ENCODE measurements at regions not wholly inside any gene's neighbourhood (a gene's known extent, or its start where the extent isn't known, plus 50 kb on each side); places are given as distances from the start of the nearest gene placed in this dataset.

DNA sequence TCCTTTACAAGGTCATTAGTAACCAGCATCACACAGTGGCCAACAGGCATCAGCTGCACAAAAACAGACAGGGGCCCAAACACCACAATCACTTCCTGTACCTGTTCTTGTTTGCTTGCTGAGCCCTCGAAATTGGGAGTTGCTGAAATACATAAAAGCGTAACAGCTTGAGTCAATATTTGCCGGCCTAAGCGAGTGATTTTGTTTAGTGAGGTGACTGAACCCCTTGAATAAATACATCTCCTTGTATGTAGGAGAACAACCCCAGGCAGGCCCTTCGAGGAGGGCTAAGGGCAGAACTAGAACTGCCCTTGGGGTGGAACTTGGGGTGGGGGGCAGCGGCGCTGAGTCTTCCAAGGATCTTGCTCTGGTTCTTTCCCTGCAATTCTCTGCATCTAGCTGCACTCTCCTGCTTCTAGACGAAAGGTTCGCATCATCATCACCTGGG lies 502.5 kb downstream of the RASEF start:
- H3K36me3 ChIP-seq: no peaks in the 10 kb centered on the region
- no peaks in the 10 kb centered on the region for H3K9me3 ChIP-seq
- no peaks in the 10 kb centered on the region for H3K27me3 ChIP-seq
- peak; percentile 32 for DNase-seq
- intact Hi-C loops (cut with DNase I): no loop called here
- no peak overlapping the region for H3K9ac ChIP-seq (ENCODE audit: low read depth in 2 of 2, low read length in 2 of 2)
- no peak overlapping the region for H3K27ac ChIP-seq
- TF ChIP-seq, protein P1, sequence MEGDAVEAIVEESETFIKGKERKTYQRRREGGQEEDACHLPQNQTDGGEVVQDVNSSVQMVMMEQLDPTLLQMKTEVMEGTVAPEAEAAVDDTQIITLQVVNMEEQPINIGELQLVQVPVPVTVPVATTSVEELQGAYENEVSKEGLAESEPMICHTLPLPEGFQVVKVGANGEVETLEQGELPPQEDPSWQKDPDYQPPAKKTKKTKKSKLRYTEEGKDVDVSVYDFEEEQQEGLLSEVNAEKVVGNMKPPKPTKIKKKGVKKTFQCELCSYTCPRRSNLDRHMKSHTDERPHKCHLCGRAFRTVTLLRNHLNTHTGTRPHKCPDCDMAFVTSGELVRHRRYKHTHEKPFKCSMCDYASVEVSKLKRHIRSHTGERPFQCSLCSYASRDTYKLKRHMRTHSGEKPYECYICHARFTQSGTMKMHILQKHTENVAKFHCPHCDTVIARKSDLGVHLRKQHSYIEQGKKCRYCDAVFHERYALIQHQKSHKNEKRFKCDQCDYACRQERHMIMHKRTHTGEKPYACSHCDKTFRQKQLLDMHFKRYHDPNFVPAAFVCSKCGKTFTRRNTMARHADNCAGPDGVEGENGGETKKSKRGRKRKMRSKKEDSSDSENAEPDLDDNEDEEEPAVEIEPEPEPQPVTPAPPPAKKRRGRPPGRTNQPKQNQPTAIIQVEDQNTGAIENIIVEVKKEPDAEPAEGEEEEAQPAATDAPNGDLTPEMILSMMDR (IDR thresholded peaks at IDR 0.05): no peak
- H3K4me3 ChIP-seq: no peak overlapping the region
- no peaks in the 10 kb centered on the region for H3K4me1 ChIP-seq

DNA sequence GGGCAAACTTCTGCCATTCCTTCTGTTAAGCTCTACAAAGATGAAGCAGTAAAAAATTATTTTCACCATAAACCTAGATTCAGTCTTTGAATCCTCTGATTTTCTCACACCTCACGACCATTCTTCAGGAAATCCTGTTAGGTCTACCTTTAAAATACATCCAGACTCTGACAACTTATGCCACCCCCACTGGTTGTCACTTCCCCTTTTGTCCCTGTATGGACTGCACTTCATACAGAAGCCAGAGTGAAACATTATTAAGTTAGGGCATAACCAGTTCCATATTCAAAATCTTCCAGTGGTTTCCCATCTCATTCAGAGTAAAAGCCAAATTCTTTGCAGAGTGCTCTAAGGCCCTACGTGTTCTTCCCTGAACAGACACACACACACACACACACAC lies 499.8 kb downstream of the RASEF start:
- intact Hi-C loops (cut with DNase I): no loop called here
- H3K9me3 ChIP-seq: no peaks in the 10 kb centered on the region
- no peaks in the 10 kb centered on the region for H3K36me3 ChIP-seq
- no peak overlapping the region for H3K9ac ChIP-seq (ENCODE audit: low read depth in 2 of 2, low read length in 2 of 2)
- no peak for DNase-seq
- TF ChIP-seq, protein P1 (IDR thresholded peaks at IDR 0.05): no peak
- no peak overlapping the region for H3K27ac ChIP-seq
- H3K4me3 ChIP-seq: no peak overlapping the region
- H3K4me1 ChIP-seq: no peaks in the 10 kb centered on the region
- H3K27me3 ChIP-seq: no peaks in the 10 kb centered on the region

DNA sequence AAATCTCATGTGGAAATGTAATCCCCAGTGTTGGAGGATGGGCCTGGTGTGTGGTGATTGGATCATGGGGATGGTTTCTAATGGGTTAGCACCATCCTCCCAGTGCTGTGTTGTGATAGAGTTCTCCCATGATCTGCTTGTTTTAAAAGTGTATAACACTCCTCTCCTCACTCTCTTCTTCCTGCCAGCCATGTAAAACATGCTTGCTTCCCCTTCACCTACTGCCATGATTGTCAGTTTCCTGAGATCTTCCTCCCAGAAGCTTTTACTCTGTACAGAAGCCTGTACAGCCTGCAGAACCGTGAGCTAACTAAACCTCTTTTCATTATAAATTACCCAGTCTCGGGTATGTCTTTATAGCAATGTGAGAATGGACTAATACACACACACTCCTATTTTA lies 499.1 kb downstream of the RASEF start:
- intact Hi-C loops (cut with DNase I): no loop called here
- Histone ChIP-seq H3K36me3 (no peaks in the 10 kb centered on the region), H3K9ac (ENCODE audit: low read depth in 2 of 2, low read length in 2 of 2) (no peak overlapping the region), H3K27me3 (no peaks in the 10 kb centered on the region), H3K9me3 (no peaks in the 10 kb centered on the region), H3K4me1 (no peaks in the 10 kb centered on the region), H3K27ac (no peak overlapping the region), H3K4me3 (no peak overlapping the region)
- no peak for DNase-seq
- TF ChIP-seq, protein P1 (IDR thresholded peaks at IDR 0.05): no peak

DNA sequence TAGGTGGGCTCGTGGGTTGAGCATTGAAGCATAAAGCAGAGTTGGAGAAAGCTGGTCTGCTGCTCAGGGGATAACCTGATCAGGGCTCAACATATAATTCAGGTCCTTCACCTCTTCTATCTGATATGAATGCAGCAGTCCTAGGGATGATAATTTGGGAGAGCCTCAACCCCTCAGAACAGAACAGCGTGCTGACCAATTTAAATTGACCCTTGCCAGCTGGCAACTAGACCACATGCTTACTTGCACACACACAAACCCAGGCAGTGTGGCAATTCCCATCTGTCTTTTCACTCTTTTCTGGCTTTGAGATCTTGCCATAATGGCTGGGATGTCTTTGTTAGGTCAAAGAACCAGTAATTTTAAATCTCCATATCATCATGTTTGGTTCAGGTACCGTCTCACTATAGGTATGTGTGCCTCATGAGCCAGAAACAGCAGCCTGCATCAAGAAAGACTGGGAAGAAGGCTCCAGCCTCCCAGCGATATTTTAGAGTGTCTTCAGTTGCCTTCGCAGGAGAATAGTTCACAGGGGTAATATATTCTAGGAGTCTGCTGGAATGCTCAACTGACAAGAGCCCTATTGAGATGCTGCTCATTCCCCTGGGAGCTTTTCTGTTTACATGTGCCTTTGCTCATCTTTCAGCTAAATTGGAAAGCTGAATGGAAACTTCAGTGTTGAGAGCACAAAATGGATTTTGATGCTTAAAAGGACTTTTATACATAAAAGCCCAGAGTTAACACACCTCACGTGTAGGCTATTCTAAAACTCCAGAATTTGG lies 497.6 kb downstream of the RASEF start:
- no peaks in the 10 kb centered on the region for H3K27me3 ChIP-seq
- TF ChIP-seq, protein P1 (IDR thresholded peaks at IDR 0.05): no peak
- H3K9ac ChIP-seq (ENCODE audit: low read depth in 2 of 2, low read length in 2 of 2): no peak overlapping the region
- no peak overlapping the region for H3K4me3 ChIP-seq
- DNase-seq: no peak
- H3K27ac ChIP-seq: no peak overlapping the region
- H3K36me3 ChIP-seq: no peaks in the 10 kb centered on the region
- intact Hi-C loops (cut with DNase I): no loop called here
- no peaks in the 10 kb centered on the region for H3K9me3 ChIP-seq
- no peaks in the 10 kb centered on the region for H3K4me1 ChIP-seq

DNA sequence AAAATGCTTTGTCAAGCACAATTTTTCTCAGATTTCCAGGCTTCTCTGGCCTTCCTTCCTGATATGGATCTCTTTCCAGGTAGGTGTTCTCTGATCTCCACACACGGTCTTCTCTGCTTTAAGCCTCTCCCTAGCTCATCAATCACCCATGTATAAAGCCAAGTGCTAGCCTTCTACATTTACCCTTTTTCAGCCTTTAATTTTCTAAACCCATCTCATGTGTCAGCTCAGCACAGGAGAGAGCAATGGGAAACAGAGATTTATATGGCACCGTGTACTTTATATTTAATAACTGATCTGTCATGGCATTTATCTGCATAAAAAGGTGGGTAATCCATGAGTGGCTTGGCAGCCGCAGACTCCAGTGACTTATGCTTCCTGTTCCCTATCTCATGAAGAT lies 495.0 kb downstream of the RASEF start:
- Histone ChIP-seq H3K4me1 (no peaks in the 10 kb centered on the region), H3K27ac (no peak overlapping the region), H3K4me3 (no peak overlapping the region), H3K27me3 (no peaks in the 10 kb centered on the region), H3K9me3 (no peaks in the 10 kb centered on the region), H3K9ac (ENCODE audit: low read depth in 2 of 2, low read length in 2 of 2) (no peak overlapping the region), H3K36me3 (no peaks in the 10 kb centered on the region)
- intact Hi-C loops (cut with DNase I): no loop called here
- DNase-seq: no peak
- TF ChIP-seq, protein P1 (IDR thresholded peaks at IDR 0.05): no peak

Data from colonic mucosa (tissue), 4 donors.